Epithelial cell of esophagus (primary cell): ENCODE measurements at regions not wholly inside any gene's neighbourhood (a gene's known extent, or its start where the extent isn't known, plus 50 kb on each side); places are given as distances from the start of the nearest gene placed in this dataset.
A peak's percentile ranks its signal among the peaks of the same experiment; 100 is the strongest.

Source experiments
- DNase-seq: peaks from one replicate; pipeline ENCODE4 v3.0.0; 2010; ENCODE audit warnings: low read depth
- H3K4me3 ChIP-seq: 2 replicates; pipeline ENCODE4 v1.5.1; 2011; ENCODE audit warnings: mild to moderate bottlenecking, low read length, control low read depth
- CTCF ChIP-seq: IDR thresholded peaks from 2 replicates; pipeline ENCODE4 v1.5.1; 2011; ENCODE audit warnings: low read depth, mild to moderate bottlenecking, low read length, control low read depth, inconsistent platforms; ENCODE audit not compliant: insufficient read depth; ENCODE audit errors: missing control alignments

- H3K4me3 ChIP-seq: no peak overlapping the region
- no peak for DNase-seq
These were observed 519.5 kb upstream of the DAB1 start for GRCh38 chr1:57943365-57943764.

DNA sequence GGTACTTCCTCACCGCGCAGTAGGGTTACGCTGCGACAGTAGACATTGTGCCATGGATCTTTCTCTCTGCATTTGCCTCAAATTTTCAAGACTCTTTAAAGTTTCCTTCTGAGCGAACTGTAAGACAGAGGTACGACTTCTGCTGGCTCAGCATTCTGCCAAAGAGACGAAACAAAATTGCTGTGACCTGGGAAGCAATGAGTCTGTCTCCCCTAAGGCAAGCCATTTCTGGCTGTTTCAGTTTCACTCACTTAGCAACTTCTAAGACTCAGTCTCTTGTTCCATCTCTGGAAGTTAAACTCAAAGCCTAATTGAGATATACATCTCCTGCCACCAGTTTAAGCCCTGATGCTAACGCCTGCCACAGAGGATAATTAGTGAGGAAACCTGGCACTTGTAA lies 510.9 kb upstream of the DAB1 start:
- TF ChIP-seq CTCF: no peak
- no peak for DNase-seq
- H3K4me3 ChIP-seq: no peak overlapping the region

More at GRCh38 chr1:57943365-57943764, 519.5 kb upstream of the DAB1 start:
- no peak for TF ChIP-seq CTCF

DNA sequence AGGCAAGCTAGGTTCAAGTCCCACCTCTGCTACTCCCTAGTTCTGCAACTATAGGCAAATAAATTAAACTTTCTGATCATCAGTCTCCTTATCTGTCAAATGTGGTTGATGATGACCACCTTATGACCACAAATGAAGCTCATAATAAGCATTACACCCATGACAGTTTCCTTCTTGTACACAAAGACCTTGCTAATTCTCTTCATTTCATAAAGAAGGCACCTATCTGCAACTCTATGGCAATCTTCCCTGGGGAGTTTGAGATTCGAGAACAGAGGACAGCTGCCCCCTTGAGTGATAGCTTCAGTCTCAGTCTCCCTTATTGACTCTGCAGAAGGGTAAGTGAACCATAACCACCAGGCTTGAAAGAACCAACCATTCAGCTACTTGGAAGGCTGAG lies 503.1 kb upstream of the DAB1 start:
- DNase-seq: no peak
- no peak overlapping the region for H3K4me3 ChIP-seq
- no peak for TF ChIP-seq CTCF

DNA sequence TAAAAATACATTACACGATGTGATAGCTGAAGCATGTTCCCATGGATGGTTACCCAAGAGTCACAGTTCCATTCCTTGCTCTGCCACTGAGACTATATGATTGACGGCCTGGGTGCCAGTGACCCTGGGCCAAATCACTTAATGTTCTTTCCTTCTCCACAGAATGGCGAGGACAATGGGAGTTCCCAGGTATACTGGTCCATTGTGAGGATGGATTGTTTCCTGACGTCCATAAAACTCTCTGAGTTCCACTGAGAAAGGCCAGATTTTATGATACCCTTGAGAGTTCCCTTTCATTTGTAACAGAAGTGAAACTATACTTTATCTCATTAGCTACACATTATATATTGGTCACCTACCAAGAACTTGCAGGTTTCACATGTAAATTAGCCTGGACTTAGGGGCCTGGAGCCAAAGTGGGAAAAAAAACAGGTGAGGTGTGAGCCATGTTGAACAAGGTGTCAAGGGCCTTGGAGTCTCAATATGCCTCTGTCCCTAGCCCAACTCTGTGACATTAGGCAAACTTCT lies 502.2 kb upstream of the DAB1 start:
- no peak overlapping the region for H3K4me3 ChIP-seq
- no peak for TF ChIP-seq CTCF
- no peak for DNase-seq

- no peak for TF ChIP-seq CTCF
- no peak for DNase-seq
These were observed 501.4 kb upstream of the DAB1 start for GRCh38 chr1:57925226-57925625.

GRCh38 chr1:57922130-57922529 lies 498.3 kb upstream of the DAB1 start:
- no peak for TF ChIP-seq CTCF
- H3K4me3 ChIP-seq: no peak overlapping the region
- no peak for DNase-seq

More at GRCh38 chr1:57925226-57925625, 501.4 kb upstream of the DAB1 start:
- no peak overlapping the region for H3K4me3 ChIP-seq

DNA sequence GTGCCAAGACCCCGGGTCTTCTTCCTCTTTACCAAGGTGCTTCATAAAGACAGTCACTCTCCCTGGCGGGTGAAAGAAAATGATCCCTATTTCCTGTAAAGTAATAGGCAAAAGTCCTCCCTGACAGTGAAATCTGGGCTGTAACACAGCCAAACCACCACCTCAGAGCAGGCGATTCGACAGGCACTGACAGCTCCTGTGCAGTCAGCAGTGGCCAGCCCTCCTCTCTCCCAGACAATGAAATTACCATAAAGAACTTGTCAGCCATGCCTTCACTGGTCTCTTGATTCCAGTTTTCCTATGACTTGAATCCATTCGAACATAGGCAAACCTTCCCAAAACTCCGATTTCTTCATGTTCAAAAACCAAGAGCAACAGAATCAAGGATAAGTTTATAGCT lies 492.2 kb upstream of the DAB1 start:
- TF ChIP-seq CTCF: no peak
- no peak overlapping the region for H3K4me3 ChIP-seq
- peak; percentile 62 for DNase-seq
